ENCODE measurements at regions not wholly inside any gene's neighbourhood (a gene's known extent, or its start where the extent isn't known, plus 50 kb on each side); places are given as distances from the start of the nearest gene placed in this dataset.

DNA sequence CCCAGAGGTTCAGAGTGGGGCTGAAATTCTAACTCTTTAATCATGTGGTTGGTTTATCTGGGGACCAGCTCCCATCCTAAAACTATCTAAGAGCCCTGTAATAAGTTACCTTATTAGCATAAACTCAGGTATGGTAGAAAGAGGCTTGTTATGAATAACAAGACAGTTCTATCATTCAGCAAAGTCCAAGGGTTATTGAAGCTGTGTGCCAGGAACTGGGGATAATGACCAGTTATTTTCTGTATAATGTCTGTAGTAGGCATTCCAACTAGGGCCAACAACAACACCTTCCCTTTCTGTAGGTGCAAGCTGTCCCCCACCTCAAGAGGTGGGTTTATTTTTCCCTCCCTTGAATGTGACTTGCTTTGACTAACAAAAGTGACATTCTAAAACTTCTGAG is 170.1 kb downstream of the CD83 start:
- no peak overlapping the region for H3K4me2 ChIP-seq (ENCODE audit: low read depth, low read length, poor library complexity, severe bottlenecking)
- H3F3A ChIP-seq (ENCODE audit: insufficient read depth): no peaks in the 10 kb centered on the region
- no peaks in the 10 kb centered on the region for H4K20me1 ChIP-seq (ENCODE audit: low read depth, low read length)
- no peak overlapping the region for H3K4me3 ChIP-seq (ENCODE audit: insufficient read depth, low read length, poor library complexity, severe bottlenecking)
- H3K9me3 ChIP-seq (ENCODE audit: insufficient read depth, low read length): no peaks in the 10 kb centered on the region
- H3K9ac ChIP-seq (ENCODE audit: low read length): no peak overlapping the region
- H3K9me2 ChIP-seq (replicated peaks; ENCODE audit: insufficient read depth, low read length): no peaks in the 10 kb centered on the region
- no peaks in the 10 kb centered on the region for H3K79me2 ChIP-seq (ENCODE audit: insufficient read depth, low read length)
- H2AFZ ChIP-seq (ENCODE audit: low read depth, low read length, severe bottlenecking): no peak overlapping the region
- no peaks in the 10 kb centered on the region for H3K36me3 ChIP-seq (ENCODE audit: low read length)
- H3K27me3 ChIP-seq (ENCODE audit: low read length): no peaks in the 10 kb centered on the region
- H3K27ac ChIP-seq (ENCODE audit: low read depth, low read length): no peak overlapping the region
- TF ChIP-seq EZH2phosphoT487 (conservative IDR thresholded peaks at IDR 0.05; ENCODE audit: low read length): no peak
- TF ChIP-seq, protein P1, sequence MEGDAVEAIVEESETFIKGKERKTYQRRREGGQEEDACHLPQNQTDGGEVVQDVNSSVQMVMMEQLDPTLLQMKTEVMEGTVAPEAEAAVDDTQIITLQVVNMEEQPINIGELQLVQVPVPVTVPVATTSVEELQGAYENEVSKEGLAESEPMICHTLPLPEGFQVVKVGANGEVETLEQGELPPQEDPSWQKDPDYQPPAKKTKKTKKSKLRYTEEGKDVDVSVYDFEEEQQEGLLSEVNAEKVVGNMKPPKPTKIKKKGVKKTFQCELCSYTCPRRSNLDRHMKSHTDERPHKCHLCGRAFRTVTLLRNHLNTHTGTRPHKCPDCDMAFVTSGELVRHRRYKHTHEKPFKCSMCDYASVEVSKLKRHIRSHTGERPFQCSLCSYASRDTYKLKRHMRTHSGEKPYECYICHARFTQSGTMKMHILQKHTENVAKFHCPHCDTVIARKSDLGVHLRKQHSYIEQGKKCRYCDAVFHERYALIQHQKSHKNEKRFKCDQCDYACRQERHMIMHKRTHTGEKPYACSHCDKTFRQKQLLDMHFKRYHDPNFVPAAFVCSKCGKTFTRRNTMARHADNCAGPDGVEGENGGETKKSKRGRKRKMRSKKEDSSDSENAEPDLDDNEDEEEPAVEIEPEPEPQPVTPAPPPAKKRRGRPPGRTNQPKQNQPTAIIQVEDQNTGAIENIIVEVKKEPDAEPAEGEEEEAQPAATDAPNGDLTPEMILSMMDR (IDR thresholded peaks at IDR 0.05; ENCODE audit: insufficient read depth, low read length, poor library complexity, severe bottlenecking): no peak

DNA sequence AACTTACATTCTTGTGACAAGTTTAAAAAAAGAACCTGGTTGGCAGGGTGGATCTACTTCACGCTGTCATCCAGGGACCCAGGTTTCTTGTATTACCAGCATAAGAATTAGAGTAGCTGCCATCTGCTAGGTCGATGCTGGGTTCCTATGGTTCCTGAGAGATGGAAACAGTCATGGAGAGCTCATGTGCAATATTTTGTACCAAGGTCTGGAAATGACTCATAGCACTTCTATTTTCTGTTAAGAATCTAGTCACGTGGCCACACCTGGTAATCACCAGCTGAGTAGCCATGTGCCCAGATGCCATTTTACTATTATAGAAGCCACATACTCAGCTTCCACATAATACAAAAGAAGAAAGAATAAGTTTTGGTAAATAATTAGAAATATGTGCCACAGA is 171.3 kb downstream of the CD83 start:
- H3K9me2 ChIP-seq (replicated peaks; ENCODE audit: insufficient read depth, low read length): no peaks in the 10 kb centered on the region
- no peak overlapping the region for H3K27ac ChIP-seq (ENCODE audit: low read depth, low read length)
- TF ChIP-seq, protein P1 (IDR thresholded peaks at IDR 0.05; ENCODE audit: insufficient read depth, low read length, poor library complexity, severe bottlenecking): no peak
- no peak for TF ChIP-seq EZH2phosphoT487 (conservative IDR thresholded peaks at IDR 0.05; ENCODE audit: low read length)
- no peaks in the 10 kb centered on the region for H3K79me2 ChIP-seq (ENCODE audit: insufficient read depth, low read length)
- no peaks in the 10 kb centered on the region for H3F3A ChIP-seq (ENCODE audit: insufficient read depth)
- no peaks in the 10 kb centered on the region for H3K9me3 ChIP-seq (ENCODE audit: insufficient read depth, low read length)
- H3K36me3 ChIP-seq (ENCODE audit: low read length): no peaks in the 10 kb centered on the region
- H3K27me3 ChIP-seq (ENCODE audit: low read length): no peaks in the 10 kb centered on the region
- H3K4me2 ChIP-seq (ENCODE audit: low read depth, low read length, poor library complexity, severe bottlenecking): no peak overlapping the region
- H3K4me3 ChIP-seq (ENCODE audit: insufficient read depth, low read length, poor library complexity, severe bottlenecking): no peak overlapping the region
- H4K20me1 ChIP-seq (ENCODE audit: low read depth, low read length): no peaks in the 10 kb centered on the region
- H3K9ac ChIP-seq (ENCODE audit: low read length): no peak overlapping the region
- H2AFZ ChIP-seq (ENCODE audit: low read depth, low read length, severe bottlenecking): no peak overlapping the region

DNA sequence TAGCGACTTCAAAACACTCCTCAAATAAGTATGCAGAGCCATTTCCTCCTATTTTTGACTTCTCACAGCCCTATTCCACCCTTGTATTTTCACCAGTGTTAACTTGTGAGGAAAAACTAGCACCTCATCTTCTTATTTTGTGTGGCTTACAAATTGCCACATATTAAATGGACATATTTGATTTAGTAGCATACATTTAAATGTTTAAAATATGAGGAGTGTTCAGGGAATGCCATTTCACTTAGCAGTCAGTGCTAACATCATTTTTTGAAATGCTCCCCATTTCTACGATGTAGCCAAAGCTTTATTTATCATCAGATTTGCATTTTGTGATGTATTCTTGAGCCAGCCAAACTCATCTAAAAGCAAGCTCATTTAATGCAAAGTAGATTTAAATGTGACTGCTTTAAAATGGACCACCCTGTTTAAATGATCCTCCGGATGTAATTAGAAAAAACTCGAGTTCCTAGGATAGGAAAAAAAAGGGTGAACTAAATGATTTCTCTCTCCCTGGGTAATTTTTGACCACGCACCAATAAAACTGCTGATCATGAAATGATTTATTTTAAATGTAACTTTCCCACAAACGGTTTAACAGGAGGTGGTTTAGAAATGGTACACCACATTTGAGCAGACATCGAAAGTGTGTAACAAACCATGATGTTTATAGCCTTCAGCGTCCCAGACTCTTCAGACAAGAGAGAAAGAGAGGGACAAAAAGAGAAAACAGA is 172.6 kb downstream of the CD83 start:
- no peak overlapping the region for H3K4me3 ChIP-seq (ENCODE audit: insufficient read depth, low read length, poor library complexity, severe bottlenecking)
- H4K20me1 ChIP-seq (ENCODE audit: low read depth, low read length): no peaks in the 10 kb centered on the region
- no peaks in the 10 kb centered on the region for H3K27me3 ChIP-seq (ENCODE audit: low read length)
- H3K36me3 ChIP-seq (ENCODE audit: low read length): no peaks in the 10 kb centered on the region
- H3K4me2 ChIP-seq (ENCODE audit: low read depth, low read length, poor library complexity, severe bottlenecking): no peak overlapping the region
- no peaks in the 10 kb centered on the region for H3K9me2 ChIP-seq (replicated peaks; ENCODE audit: insufficient read depth, low read length)
- H3K79me2 ChIP-seq (ENCODE audit: insufficient read depth, low read length): no peaks in the 10 kb centered on the region
- no peaks in the 10 kb centered on the region for H3F3A ChIP-seq (ENCODE audit: insufficient read depth)
- no peak for TF ChIP-seq EZH2phosphoT487 (conservative IDR thresholded peaks at IDR 0.05; ENCODE audit: low read length)
- TF ChIP-seq, protein P1 (IDR thresholded peaks at IDR 0.05; ENCODE audit: insufficient read depth, low read length, poor library complexity, severe bottlenecking): no peak
- no peak overlapping the region for H3K27ac ChIP-seq (ENCODE audit: low read depth, low read length)
- no peaks in the 10 kb centered on the region for H3K9me3 ChIP-seq (ENCODE audit: insufficient read depth, low read length)
- H2AFZ ChIP-seq (ENCODE audit: low read depth, low read length, severe bottlenecking): no peak overlapping the region
- H3K9ac ChIP-seq (ENCODE audit: low read length): no peak overlapping the region
